GM10248 (cell line): ENCODE measurements at regions not wholly inside any gene's neighbourhood (a gene's known extent, or its start where the extent isn't known, plus 50 kb on each side); places are given as distances from the start of the nearest gene placed in this dataset.

ENCODE experiments used
- CTCF ChIA-PET: fragments of 300-600 bp; sonication (Branson Sonifier 250); formaldehyde crosslinking; extraction: SDS; loops from one replicate; lab custom pipeline; 2021; ENCODE audit warnings: antibody characterized with exemption; lab: Yijun Ruan, JAX
- POLR2A ChIA-PET: fragments of 350-650 bp; sonication (Branson Sonifier 250); formaldehyde crosslinking; extraction: SDS; loops from one replicate; lab custom pipeline; 2020; ENCODE audit warnings: antibody characterized with exemption; lab: Yijun Ruan, JAX
- DNase-seq: peaks from one replicate; pipeline ENCODE4 v3.0.0; 2012; ENCODE audit errors: extremely low spot score
- TF ChIP-seq, protein P1 (sequence below): IDR thresholded peaks from 2 replicates; pipeline ENCODE4 v1.5.1; 2012; ENCODE audit warnings: mild to moderate bottlenecking, low read depth; ENCODE audit errors: extremely low read depth, missing control alignments, control extremely low read depth

DNA sequence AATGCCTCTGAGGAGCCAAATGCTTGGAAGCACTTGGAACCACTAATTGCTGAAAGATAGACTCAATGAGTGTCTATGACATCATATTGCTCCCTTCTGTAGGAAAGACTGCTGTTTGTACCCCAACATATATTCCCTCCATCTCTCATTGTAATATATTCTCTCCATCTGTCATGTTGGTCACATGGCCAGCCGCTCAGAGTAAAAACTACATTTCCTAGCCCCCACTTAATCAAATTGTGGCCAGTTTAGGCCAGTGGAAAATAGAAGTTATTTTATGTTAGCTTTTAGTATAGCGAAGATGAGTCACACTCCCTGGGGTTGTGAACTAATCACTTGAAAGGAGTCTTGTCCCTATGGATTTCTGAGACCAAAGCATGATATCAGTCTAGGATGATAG, 160.2 kb downstream of the HNMT start:
- CTCF ChIA-PET, result interaction anchor here (1.3 kb wide), 1 partner anchor 14 kb away, joined by 3 read pairs; no protein-coding TSS in a partner anchor
- TF ChIP-seq, protein P1, sequence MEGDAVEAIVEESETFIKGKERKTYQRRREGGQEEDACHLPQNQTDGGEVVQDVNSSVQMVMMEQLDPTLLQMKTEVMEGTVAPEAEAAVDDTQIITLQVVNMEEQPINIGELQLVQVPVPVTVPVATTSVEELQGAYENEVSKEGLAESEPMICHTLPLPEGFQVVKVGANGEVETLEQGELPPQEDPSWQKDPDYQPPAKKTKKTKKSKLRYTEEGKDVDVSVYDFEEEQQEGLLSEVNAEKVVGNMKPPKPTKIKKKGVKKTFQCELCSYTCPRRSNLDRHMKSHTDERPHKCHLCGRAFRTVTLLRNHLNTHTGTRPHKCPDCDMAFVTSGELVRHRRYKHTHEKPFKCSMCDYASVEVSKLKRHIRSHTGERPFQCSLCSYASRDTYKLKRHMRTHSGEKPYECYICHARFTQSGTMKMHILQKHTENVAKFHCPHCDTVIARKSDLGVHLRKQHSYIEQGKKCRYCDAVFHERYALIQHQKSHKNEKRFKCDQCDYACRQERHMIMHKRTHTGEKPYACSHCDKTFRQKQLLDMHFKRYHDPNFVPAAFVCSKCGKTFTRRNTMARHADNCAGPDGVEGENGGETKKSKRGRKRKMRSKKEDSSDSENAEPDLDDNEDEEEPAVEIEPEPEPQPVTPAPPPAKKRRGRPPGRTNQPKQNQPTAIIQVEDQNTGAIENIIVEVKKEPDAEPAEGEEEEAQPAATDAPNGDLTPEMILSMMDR, result no peak
- DNase-seq, result no peak
- POLR2A ChIA-PET, result no interaction called here

- POLR2A ChIA-PET, result no interaction called here
- no peak for DNase-seq
- TF ChIP-seq, protein P1, result no peak
- CTCF ChIA-PET, result interaction anchor here (1.3 kb wide), 1 partner anchor 15 kb away, joined by 3 read pairs; no protein-coding TSS in a partner anchor
Measured at GRCh38 chr2:138125306-138126288, 161.3 kb downstream of the HNMT start.

DNA sequence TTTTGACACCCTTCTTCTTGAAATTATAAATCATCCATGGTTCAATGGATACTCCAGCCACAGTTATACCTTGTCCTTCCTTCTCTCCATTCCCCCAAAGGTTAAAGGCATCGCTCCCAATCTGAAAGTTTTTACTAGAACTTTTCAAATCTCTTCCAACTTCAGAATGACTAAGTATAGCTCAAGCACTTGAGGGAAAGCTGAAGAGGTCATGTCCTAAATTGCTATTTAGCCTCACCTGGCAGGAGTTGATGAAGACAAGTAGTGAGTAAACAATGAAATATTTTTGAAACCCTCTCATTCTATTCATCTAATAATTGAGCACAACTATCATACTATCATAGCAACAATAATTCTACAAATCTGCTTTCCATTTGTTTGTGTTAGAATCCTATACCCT, 167.8 kb downstream of the HNMT start:
- DNase-seq, result no peak
- TF ChIP-seq, protein P1, result no peak
- ChIA-PET POLR2A (no interaction called here), CTCF (no interaction called here)

GRCh38 chr2:138137949-138138348, 173.7 kb downstream of the HNMT start:
- ChIA-PET CTCF (interaction anchor here (1.0 kb wide), 1 partner anchor 25 kb away, joined by 3 read pairs; no protein-coding TSS in a partner anchor), POLR2A (no interaction called here)
- TF ChIP-seq, protein P1, result no peak
- DNase-seq, result no peak

DNA sequence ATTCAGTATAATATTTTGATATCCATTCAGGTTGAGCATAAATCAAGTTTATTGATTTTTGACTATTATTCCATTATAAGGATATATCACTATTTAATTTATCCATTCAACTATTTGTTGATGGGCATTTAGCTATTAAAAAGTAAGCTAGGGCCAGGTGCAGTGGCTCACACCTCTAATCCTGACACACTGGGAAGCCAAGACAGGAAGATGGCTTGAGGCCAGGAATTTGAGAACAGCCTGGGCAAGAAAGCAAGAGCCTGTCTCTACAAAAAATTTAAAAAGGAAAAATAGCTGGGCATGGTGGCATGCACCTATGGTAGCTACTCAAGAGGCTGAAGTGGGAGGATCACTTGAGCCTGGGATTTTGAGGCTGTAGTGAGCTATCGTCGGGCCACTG, 183.5 kb downstream of the HNMT start:
- TF ChIP-seq, protein P1, result no peak
- ChIA-PET POLR2A (no interaction called here), CTCF (interaction anchor here (0.8 kb wide), 1 partner anchor 26 kb away, joined by 3 read pairs; no protein-coding TSS in a partner anchor)
- DNase-seq, result no peak

DNA sequence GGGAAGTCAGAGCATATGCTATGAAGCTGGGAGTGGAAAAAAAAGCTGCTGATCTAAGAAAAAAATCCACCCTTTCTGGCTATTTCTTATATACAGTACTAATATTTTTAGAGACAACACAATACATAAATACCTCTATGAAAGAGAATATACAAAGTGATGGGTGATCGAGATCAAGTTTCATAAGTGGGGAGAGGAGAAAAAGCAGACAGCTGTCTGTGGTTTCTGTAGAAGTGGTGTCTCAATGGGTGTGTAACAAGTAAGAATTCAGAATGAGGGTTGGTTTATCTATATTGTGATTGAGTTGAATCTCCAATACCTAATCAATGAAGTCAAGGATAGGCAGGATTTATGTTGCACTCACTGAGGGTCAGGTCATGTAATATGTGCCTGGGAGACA, 191.0 kb downstream of the HNMT start:
- ChIA-PET POLR2A (no interaction called here), CTCF (no interaction called here)
- TF ChIP-seq, protein P1, result no peak
- no peak for DNase-seq
